IMR-90 (cell line): ENCODE measurements at regions not wholly inside any gene's neighbourhood (a gene's known extent, or its start where the extent isn't known, plus 50 kb on each side); places are given as distances from the start of the nearest gene placed in this dataset.

Experiments used
- ATAC-seq: fragments of 200-7000 bp; cut with Tn5 transposase; 2 replicates; pipeline ENCODE4 v1.9.1; 2020; ENCODE audit warnings: low read depth, mild to moderate bottlenecking, moderate library complexity
- BruUV-seq: library from RNA; stranded (reverse); fragments of 400-500 nt; replicated peaks from 2 replicates; lab custom pipeline; 2021; lab: Mats Ljungman, UMichigan
- CTCF ChIA-PET: fragments of 300-600 bp; formaldehyde crosslinking; extraction: SDS; loops from one replicate; lab custom pipeline; 2021; ENCODE audit warnings: antibody characterized with exemption; lab: Yijun Ruan, JAX
- POLR2A ChIA-PET: fragments of 300-600 bp; sonication (Branson Sonifier 250); formaldehyde crosslinking; loops from one replicate; lab custom pipeline; 2022; ENCODE audit warnings: antibody characterized with exemption; ENCODE audit not compliant: unreplicated experiment; lab: Charles Lee
- DNase-seq: peaks from one replicate; pipeline ENCODE4 v3.0.0; 2013
- H2AFZ ChIP-seq: replicated peaks from 2 replicates; pipeline ENCODE3; 2013; ENCODE audit warnings: low read length, mild to moderate bottlenecking; ENCODE audit not compliant: poor library complexity
- H2AK5ac ChIP-seq: 2 replicates; pipeline ENCODE4 v1.6.1; 2013; ENCODE audit warnings: low read depth, low read length, inconsistent platforms
- H2AK9ac ChIP-seq: replicated peaks from 2 replicates; pipeline ENCODE3; 2013; ENCODE audit warnings: mild to moderate bottlenecking, low read depth, low read length, moderate library complexity; ENCODE audit not compliant: poor library complexity
- H2BK120ac ChIP-seq: 2 replicates; pipeline ENCODE4 v1.6.1; 2013; ENCODE audit warnings: low read depth, low read length, inconsistent platforms
- H2BK15ac ChIP-seq: 3 replicates; pipeline ENCODE4 v1.6.1; 2013; ENCODE audit warnings: low read depth, low read length, inconsistent platforms
- H2BK20ac ChIP-seq: 2 replicates; pipeline ENCODE4 v1.6.1; 2013; ENCODE audit warnings: low read depth, mild to moderate bottlenecking, inconsistent platforms, low read length, moderate library complexity
- H2BK5ac ChIP-seq: 2 replicates; pipeline ENCODE4 v1.6.1; 2013; ENCODE audit warnings: mild to moderate bottlenecking, low read depth, low read length, inconsistent platforms; ENCODE audit not compliant: poor library complexity, severe bottlenecking
- H3K14ac ChIP-seq: replicated peaks from 2 replicates; pipeline ENCODE4 v1.6.1; 2013; ENCODE audit warnings: low read depth, low read length, inconsistent platforms
- H3K18ac ChIP-seq: 2 replicates; pipeline ENCODE4 v1.6.1; 2013; ENCODE audit warnings: low read depth, low read length, control low read depth
- H3K23ac ChIP-seq: 2 replicates; pipeline ENCODE4 v1.6.1; 2013; ENCODE audit warnings: low read depth, low read length, inconsistent platforms
- H3K27ac ChIP-seq: 2 replicates; pipeline ENCODE4 v1.5.1; 2013; ENCODE audit warnings: mild to moderate bottlenecking, control low read depth, low read length; ENCODE audit not compliant: insufficient read depth
- H3K27me3 ChIP-seq: 2 replicates; pipeline ENCODE4 v1.6.1; 2013; ENCODE audit warnings: low read length; ENCODE audit not compliant: control insufficient read depth, insufficient read depth
- H3K36me3 ChIP-seq: 2 replicates; pipeline ENCODE4 v1.6.1; 2013; ENCODE audit warnings: low read length, mixed read lengths; ENCODE audit not compliant: control insufficient read depth, insufficient read depth
- H3K4ac ChIP-seq: 2 replicates; pipeline ENCODE4 v1.6.1; 2013; ENCODE audit warnings: low read depth, low read length, inconsistent platforms
- H3K4me1 ChIP-seq: 2 replicates; pipeline ENCODE4 v1.6.1; 2013; ENCODE audit warnings: low read length, mixed read lengths; ENCODE audit not compliant: control insufficient read depth, insufficient read depth
- H3K4me2 ChIP-seq: 2 replicates; pipeline ENCODE4 v1.6.1; 2013; ENCODE audit warnings: low read depth, mild to moderate bottlenecking, control low read depth, low read length, moderate library complexity
- H3K4me3 ChIP-seq: 2 replicates; pipeline ENCODE4 v1.5.1; 2013; ENCODE audit warnings: low read depth, mild to moderate bottlenecking, control low read depth, low read length, moderate library complexity; ENCODE audit not compliant: insufficient read depth
- H3K56ac ChIP-seq: 2 replicates; pipeline ENCODE4 v1.6.1; 2013; ENCODE audit warnings: low read length, inconsistent platforms; ENCODE audit not compliant: insufficient read depth; ENCODE audit errors: extremely low read depth
- H3K79me1 ChIP-seq, 2 experiments: 2 replicates each; pipeline ENCODE4 v1.6.1; 2013; ENCODE audit warnings: low read length in 2 of 2, inconsistent platforms in 1 of 2, low read depth in 1 of 2
- H3K9ac ChIP-seq: 2 replicates; pipeline ENCODE4 v1.6.1; 2013; ENCODE audit warnings: low read depth, low read length, control low read depth
- H3K9me1 ChIP-seq: 2 replicates; pipeline ENCODE4 v1.6.1; 2013; ENCODE audit warnings: low read length, inconsistent platforms; ENCODE audit not compliant: insufficient read depth
- H3K9me3 ChIP-seq: 2 replicates; pipeline ENCODE4 v1.6.1; 2013; ENCODE audit warnings: low read length; ENCODE audit not compliant: control insufficient read depth, insufficient read depth
- H4K20me1 ChIP-seq: 2 replicates; pipeline ENCODE4 v1.6.1; 2013; ENCODE audit warnings: low read length, inconsistent platforms; ENCODE audit not compliant: insufficient read depth
- H4K5ac ChIP-seq: 2 replicates; pipeline ENCODE4 v1.6.1; 2013; ENCODE audit warnings: mild to moderate bottlenecking, low read depth, low read length, control low read depth
- H4K8ac ChIP-seq, 2 experiments: 2 replicates each; pipeline ENCODE4 v1.6.1; 2013; ENCODE audit warnings: low read depth in 2 of 2, low read length in 2 of 2, control low read depth in 1 of 2, inconsistent platforms in 1 of 2
- H4K91ac ChIP-seq: 2 replicates; pipeline ENCODE4 v1.6.1; 2013; ENCODE audit warnings: low read depth, low read length, inconsistent platforms; ENCODE audit not compliant: insufficient read depth
- BHLHE40 ChIP-seq: fragments of 150-350 bp; IDR thresholded peaks from 2 replicates; pipeline ENCODE4 v1.6.1; 2016; ENCODE audit warnings: mild to moderate bottlenecking, low read depth, low read length
- CEBPB ChIP-seq: IDR thresholded peaks from 2 replicates; pipeline ENCODE4 v1.6.1; 2012; ENCODE audit warnings: low read depth, low read length, improper control_type of control experiment
- CHD1 ChIP-seq: IDR thresholded peaks from 2 replicates; pipeline ENCODE4 v1.6.1; 2012; ENCODE audit warnings: low read depth, low read length, improper control_type of control experiment
- CTCF ChIP-seq: conservative IDR thresholded peaks from 2 replicates; pipeline ENCODE4 v1.5.1; 2012; ENCODE audit warnings: mild to moderate bottlenecking, low read depth, low read length, improper control_type of control experiment
- ELK1 ChIP-seq: fragments of 150-350 bp; IDR thresholded peaks from 2 replicates; pipeline ENCODE4 v1.6.1; 2016; ENCODE audit warnings: low read depth, mild to moderate bottlenecking, low read length, moderate library complexity, borderline replicate concordance
- FOS ChIP-seq: fragments of 150-350 bp; IDR thresholded peaks from 2 replicates; pipeline ENCODE4 v1.6.1; 2016; ENCODE audit warnings: low read depth, low read length
- MAFK ChIP-seq: IDR thresholded peaks from 2 replicates; pipeline ENCODE4 v1.6.1; 2012; ENCODE audit warnings: low read depth, low read length, improper control_type of control experiment
- MAZ ChIP-seq: IDR thresholded peaks from 2 replicates; pipeline ENCODE4 v1.6.1; 2012; ENCODE audit warnings: low read depth, mild to moderate bottlenecking, low read length, improper control_type of control experiment, moderate library complexity, borderline replicate concordance
- MXI1 ChIP-seq: IDR thresholded peaks from 2 replicates; pipeline ENCODE4 v1.6.1; 2012; ENCODE audit warnings: low read depth, mild to moderate bottlenecking, low read length, moderate library complexity, borderline replicate concordance
- NFE2L2 ChIP-seq: fragments of 150-350 bp; IDR thresholded peaks from 2 replicates; pipeline ENCODE4 v1.6.1; 2016; ENCODE audit warnings: low read depth, mild to moderate bottlenecking, low read length
- POLR2A ChIP-seq: IDR thresholded peaks from 2 replicates; pipeline ENCODE4 v1.6.1; 2012; ENCODE audit warnings: mild to moderate bottlenecking, low read depth, low read length
- RAD21 ChIP-seq: IDR thresholded peaks from 2 replicates; pipeline ENCODE4 v1.6.1; 2012; ENCODE audit warnings: low read length, improper control_type of control experiment
- RCOR1 ChIP-seq: IDR thresholded peaks from 2 replicates; pipeline ENCODE4 v1.6.1; 2012; ENCODE audit warnings: mild to moderate bottlenecking, low read length, improper control_type of control experiment; ENCODE audit not compliant: insufficient replicate concordance
- RFX5 ChIP-seq: IDR thresholded peaks from 2 replicates; pipeline ENCODE4 v1.8.0; 2012; ENCODE audit warnings: low read depth, mild to moderate bottlenecking, low read length, moderate library complexity
- SMC3 ChIP-seq: fragments of 150-350 bp; IDR thresholded peaks from 2 replicates; pipeline ENCODE4 v1.6.1; 2016; ENCODE audit warnings: low read depth, mild to moderate bottlenecking, antibody characterized with exemption, low read length, moderate library complexity
- USF2 ChIP-seq: fragments of 150-350 bp; IDR thresholded peaks from 2 replicates; pipeline ENCODE4 v1.6.1; 2017; ENCODE audit warnings: mild to moderate bottlenecking, antibody characterized with exemption, low read length, low read depth
- WGBS, 2 experiments: methylation state at CpG; one replicate each; pipeline versions ENCODE4 v1.1.5 to v1.1.7; 2013; ENCODE audit warnings: missing lambda C conversion rate in 2 of 2; ENCODE audit not compliant: insufficient read length in 1 of 2; ENCODE audit errors: extremely low coverage in 2 of 2; 5-methylcytosine and 5-hydroxymethylcytosine counted together
- dilution Hi-C: fragments of 300-500 bp; cut with HindIII; formaldehyde crosslinking; loops from one replicate; pipeline ENCODE4 v1.14.3; 2018; ENCODE audit warnings: low sequenced_read_pairs; ENCODE audit not compliant: unreplicated experiment
- in situ Hi-C: fragments of 300-500 bp; cut with MboI; formaldehyde crosslinking; loops from 3 replicates; pipeline ENCODE4 v1.14.3; 2019; ENCODE audit warnings: low sequenced_read_pairs, inconsistent platforms, mixed read lengths
- intact Hi-C: fragments of 100-400 bp; cut with micrococcal nuclease; formaldehyde crosslinking; loops from 2 replicates; pipeline ENCODE4 v1.10.0; 2022

- Histone ChIP-seq H2AK9ac (no peak overlapping the region), H2AK5ac (no peak overlapping the region), H3K9me3 (no peaks in the 10 kb centered on the region), H4K20me1 (no peaks in the 10 kb centered on the region), H3K18ac (no peak overlapping the region), H3K14ac (no peak overlapping the region), H4K5ac (no peak overlapping the region), H3K27ac (no peak overlapping the region), H3K4me3 (no peak overlapping the region), H2BK20ac (no peak overlapping the region), H3K79me1 (no peaks in the 10 kb centered on the region), H3K4ac (no peak overlapping the region), H3K23ac (no peak overlapping the region), H4K8ac (no peak overlapping the region), H3K4me1 (no peaks in the 10 kb centered on the region), H3K27me3 (no peaks in the 10 kb centered on the region), H3K56ac (no peak overlapping the region), H2BK15ac (no peak overlapping the region), H3K36me3 (no peaks in the 10 kb centered on the region), H2AFZ (no peak overlapping the region), H4K91ac (no peak overlapping the region), H3K9me1 (no peaks in the 10 kb centered on the region), H3K9ac (no peak overlapping the region), H2BK120ac (no peak overlapping the region), H3K4me2 (no peak overlapping the region), H2BK5ac (no peak overlapping the region)
- intact Hi-C loops: no loop called here
- no TSS peak for BruUV-seq
- dilution Hi-C loops: no loop called here
- POLR2A ChIA-PET: no interaction called here
- CTCF ChIA-PET: no interaction called here
- in situ Hi-C loops: no loop called here
- WGBS, 2 experiments: no CpG with 5 or more reads among the region's 1 CpG
- TF ChIP-seq POLR2A (no peak), MAZ (no peak), CEBPB (no peak), RAD21 (no peak), NFE2L2 (no peak), USF2 (no peak), SMC3 (no peak), FOS (no peak), ELK1 (no peak), CHD1 (no peak), RCOR1 (no peak), MXI1 (no peak), MAFK (no peak), BHLHE40 (no peak), CTCF (no peak), RFX5 (no peak)
- ATAC-seq (no peak), DNase-seq (peak; percentile 0)
Observed at GRCh38 chr2:123303731-123304130, 721.4 kb upstream of the CNTNAP5 start.
